GM12801 (cell line): ENCODE measurements at regions not wholly inside any gene's neighbourhood (a gene's known extent, or its start where the extent isn't known, plus 50 kb on each side); places are given as distances from the start of the nearest gene placed in this dataset.

Experiments used
- CTCF ChIP-seq: IDR thresholded peaks from one replicate; pipeline ENCODE4 v1.5.1; 2011; ENCODE audit warnings: control low read depth; ENCODE audit not compliant: insufficient read length; ENCODE audit errors: extremely low read depth

- TF ChIP-seq CTCF: no peak
Measured at GRCh38 chr15:98331676-98332075, 316.7 kb upstream of the IGF1R start.

- TF ChIP-seq CTCF: no peak
Measured at GRCh38 chr15:98333251-98333650, 315.1 kb upstream of the IGF1R start.

- no peak for TF ChIP-seq CTCF
Measured at GRCh38 chr15:98342911-98343310, 305.4 kb upstream of the IGF1R start.

- no peak for TF ChIP-seq CTCF
Measured at GRCh38 chr15:98344591-98344990, 303.7 kb upstream of the IGF1R start.

GRCh38 chr15:98347001-98347400, 301.3 kb upstream of the IGF1R start:
- no peak for TF ChIP-seq CTCF

- TF ChIP-seq CTCF: no peak
Measured at GRCh38 chr15:98347866-98348265, 300.5 kb upstream of the IGF1R start.

GRCh38 chr15:98350276-98350675, 298.1 kb upstream of the IGF1R start:
- TF ChIP-seq CTCF: no peak

- TF ChIP-seq CTCF: no peak
Measured at GRCh38 chr15:98358971-98359370, 289.4 kb upstream of the IGF1R start.
